ENCODE measurements at regions not wholly inside any gene's neighbourhood (a gene's known extent, or its start where the extent isn't known, plus 50 kb on each side); places are given as distances from the start of the nearest gene placed in this dataset.

DNA sequence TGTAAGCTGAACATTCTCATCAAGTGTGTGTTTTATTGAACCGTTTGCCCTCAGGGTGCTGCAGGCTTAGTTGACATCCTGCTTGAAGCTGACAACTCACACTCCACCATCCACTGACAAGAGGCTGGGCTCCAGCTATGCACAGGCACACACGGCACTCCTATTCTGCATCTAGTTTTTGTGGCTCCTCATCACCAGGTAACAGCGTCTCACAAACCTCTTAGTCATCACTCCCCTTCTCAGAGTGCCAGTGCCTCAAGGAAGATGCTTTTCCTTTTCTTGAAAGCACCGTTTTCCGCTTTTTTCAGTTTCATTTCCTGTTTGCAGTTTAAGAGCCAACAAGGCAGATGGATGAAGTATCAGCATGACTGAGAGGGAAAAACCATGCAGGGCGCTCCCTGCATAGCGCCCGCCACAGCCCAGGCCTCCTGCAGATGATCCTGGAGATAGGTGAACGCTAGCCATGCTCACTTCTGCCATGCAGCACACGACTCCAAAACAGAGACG, 491.2 kb downstream of the COG6 start:
- in situ Hi-C loops (cut with HindIII; ENCODE audit: low sequenced_read_pairs) = no loop called here
- DNase-seq (ENCODE audit: low spot score) = peak; percentile 14

GRCh38 chr13:40148101-40148500, 492.6 kb downstream of the COG6 start:
- DNase-seq (ENCODE audit: low spot score) = no peak
- in situ Hi-C loops (cut with HindIII; ENCODE audit: low sequenced_read_pairs) = no loop called here

DNA sequence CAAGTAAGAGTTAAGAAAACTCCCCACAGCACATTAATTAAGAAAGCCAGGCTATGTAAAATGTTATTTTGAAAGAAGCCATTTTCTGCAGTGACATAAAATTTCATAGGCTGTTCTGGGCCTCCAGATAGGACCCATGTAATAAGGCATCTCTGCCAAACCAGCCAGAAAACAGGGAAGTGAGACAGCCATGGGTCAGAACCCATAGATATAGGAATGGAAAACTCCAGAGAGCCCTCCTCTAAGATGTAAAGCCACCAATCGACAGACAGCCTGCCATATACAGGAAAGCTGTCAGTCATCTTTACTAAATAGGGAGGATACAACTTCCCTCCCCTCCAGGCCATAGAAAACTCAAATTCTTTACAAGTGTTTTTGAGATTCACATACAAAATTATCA, 493.3 kb downstream of the COG6 start:
- in situ Hi-C loops (cut with HindIII; ENCODE audit: low sequenced_read_pairs) = no loop called here
- no peak for DNase-seq (ENCODE audit: low spot score)

DNA sequence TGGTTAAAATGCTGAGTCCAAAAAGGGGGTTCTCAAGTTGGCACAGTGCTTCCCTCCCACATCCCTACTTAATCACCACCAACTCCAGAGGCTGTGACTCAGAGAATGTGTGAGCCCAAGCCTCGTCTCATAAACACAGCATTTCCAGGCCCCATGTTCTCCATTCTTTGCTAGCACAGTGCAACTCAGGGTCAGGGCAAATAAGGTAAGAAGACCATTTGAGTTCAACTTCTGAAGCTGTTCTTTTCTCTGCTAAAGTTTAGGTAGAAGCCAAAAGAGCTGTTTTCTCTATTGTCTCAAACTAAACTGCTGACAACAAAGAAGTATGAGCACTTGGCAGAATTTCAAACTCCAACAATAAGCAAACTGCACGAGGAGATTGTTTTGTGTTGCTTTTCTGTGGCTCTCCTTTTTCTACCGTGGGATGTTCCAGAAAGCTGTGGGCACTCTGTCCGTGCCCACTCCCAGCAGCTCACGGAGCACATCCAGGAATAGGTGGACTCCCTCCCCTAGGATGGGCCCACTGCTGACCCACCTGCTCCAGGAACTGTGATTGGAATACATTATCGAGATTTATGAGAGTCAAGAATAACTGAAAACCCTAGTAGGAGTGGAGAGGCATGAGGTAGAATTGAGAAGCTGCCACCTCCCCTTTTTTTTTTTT, 494.3 kb downstream of the COG6 start:
- in situ Hi-C loops (cut with HindIII; ENCODE audit: low sequenced_read_pairs) = no loop called here
- DNase-seq (ENCODE audit: low spot score) = no peak

GRCh38 chr13:40151673-40152072, 496.2 kb downstream of the COG6 start:
- in situ Hi-C loops (cut with HindIII; ENCODE audit: low sequenced_read_pairs) = no loop called here
- DNase-seq (ENCODE audit: low spot score) = no peak

DNA sequence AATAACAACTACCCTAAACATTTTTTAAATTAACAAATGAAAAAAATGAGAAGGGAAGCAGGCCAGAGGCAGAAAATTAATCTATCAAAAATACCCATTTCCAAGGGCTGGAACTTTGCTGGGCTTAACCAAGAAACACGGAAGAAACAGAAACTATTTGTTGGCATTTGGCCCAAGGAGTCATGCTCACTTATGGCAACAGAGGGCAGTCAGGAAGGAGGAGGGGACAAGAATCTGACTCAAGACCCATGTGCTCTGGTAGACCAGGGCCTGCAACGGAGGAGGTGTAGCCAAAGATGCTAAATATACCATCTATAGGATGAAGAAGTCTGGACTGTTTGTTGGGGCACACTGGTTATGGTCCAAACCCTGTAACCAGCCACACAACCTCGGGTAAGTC, 496.7 kb downstream of the COG6 start:
- DNase-seq (ENCODE audit: low spot score) = no peak
- in situ Hi-C loops (cut with HindIII; ENCODE audit: low sequenced_read_pairs) = no loop called here

DNA sequence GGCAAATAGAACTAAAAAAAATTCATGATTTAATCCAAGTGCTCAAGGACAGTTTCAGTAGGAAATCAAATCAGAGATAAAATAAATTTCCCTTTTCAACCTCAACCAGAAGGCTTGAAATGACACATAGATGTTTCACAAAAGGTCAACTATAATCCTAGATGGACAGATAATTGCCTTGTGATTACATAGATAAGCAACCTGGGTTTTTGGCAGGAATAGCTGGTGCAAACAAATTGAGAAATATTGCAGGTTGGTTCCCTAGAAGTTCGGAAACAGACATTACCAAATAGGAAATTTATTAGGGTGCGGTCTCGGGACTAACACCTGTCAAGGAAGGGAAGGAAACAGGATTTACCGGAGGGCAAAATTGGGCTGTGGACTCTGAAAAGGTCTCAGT, 497.5 kb downstream of the COG6 start:
- in situ Hi-C loops (cut with HindIII; ENCODE audit: low sequenced_read_pairs) = no loop called here

DNA sequence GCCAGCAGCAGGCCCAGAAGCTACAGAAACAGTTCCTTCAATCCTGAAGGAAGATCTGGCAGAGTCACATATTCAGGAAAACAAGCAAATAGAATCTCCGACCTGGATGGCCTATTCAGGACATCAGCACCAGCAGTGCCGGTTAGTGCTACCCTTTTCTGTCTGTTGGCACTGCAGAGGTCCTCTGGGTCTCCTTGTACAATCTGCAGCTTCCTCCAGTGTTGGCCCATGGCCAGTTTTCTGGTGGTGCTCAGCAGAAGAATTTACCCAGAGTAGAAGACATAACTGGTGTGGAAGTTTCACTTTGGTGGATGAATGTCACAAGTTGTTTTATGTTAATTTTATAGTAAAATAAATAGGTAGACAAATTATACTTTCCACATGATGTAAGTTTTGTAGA, 498.1 kb downstream of the COG6 start:
- peak; percentile 2 for DNase-seq (ENCODE audit: low spot score)
- in situ Hi-C loops (cut with HindIII; ENCODE audit: low sequenced_read_pairs) = no loop called here

More for the DNA sequence above, 497.5 kb downstream of the COG6 start:
- no peak for DNase-seq (ENCODE audit: low spot score)

DNA sequence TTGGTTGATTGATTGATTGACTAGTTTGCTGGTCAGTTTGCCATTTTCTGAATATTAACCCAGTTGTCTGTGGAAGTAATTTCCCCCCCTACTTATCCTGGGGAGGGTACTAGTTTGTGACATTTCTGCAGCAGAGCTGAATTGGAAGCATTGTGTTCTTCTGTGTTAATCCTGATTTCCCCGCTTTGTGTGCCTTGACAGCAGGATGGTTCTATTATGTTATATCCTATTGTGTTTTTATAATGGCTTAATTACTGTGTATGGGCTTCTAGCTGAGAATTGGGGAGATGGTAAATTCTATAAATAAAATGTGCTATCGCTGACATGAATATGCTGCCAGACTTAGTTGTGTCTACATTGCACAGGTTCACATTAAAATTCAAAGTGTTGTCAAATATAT, 499.7 kb downstream of the COG6 start:
- in situ Hi-C loops (cut with HindIII; ENCODE audit: low sequenced_read_pairs) = no loop called here
- DNase-seq (ENCODE audit: low spot score) = no peak

GRCh38 chr13:40158218-40158617, 502.8 kb downstream of the COG6 start:
- DNase-seq (ENCODE audit: low spot score) = no peak
- in situ Hi-C loops (cut with HindIII; ENCODE audit: low sequenced_read_pairs) = no loop called here

GRCh38 chr13:40158757-40159156, 503.3 kb downstream of the COG6 start:
- no peak for DNase-seq (ENCODE audit: low spot score)
- in situ Hi-C loops (cut with HindIII; ENCODE audit: low sequenced_read_pairs) = no loop called here

- in situ Hi-C loops (cut with HindIII; ENCODE audit: low sequenced_read_pairs) = no loop called here
These were observed 504.3 kb downstream of the COG6 start for GRCh38 chr13:40159736-40160135.

GRCh38 chr13:40160618-40161350, 505.3 kb downstream of the COG6 start:
- DNase-seq (ENCODE audit: low spot score) = no peak
- in situ Hi-C loops (cut with HindIII; ENCODE audit: low sequenced_read_pairs) = no loop called here

More at GRCh38 chr13:40159736-40160135, 504.3 kb downstream of the COG6 start:
- no peak for DNase-seq (ENCODE audit: low spot score)

DNA sequence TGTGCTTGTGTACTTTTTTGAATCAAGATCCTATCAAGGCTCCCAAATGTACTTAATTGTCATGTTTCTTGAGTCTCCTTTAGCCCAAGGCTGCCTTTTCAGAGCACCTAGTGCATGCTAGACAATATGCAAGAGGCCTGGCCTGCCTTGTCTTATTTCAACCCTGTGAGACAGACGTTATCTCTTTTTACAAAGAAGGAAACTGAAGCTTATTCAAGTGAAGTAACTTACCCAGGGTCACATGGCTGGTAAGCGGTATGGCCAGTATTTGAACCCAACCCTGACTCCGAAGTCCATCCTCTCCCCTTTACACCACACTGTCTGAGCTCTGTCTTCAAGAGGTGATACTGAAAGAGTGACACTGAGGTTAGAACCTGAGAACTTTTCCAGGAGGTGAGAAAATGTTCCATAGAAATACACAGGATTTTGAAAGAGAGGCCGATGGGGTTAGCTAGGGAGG, 505.1 kb downstream of the FOXO1 start:
- no peak for DNase-seq (ENCODE audit: low spot score)
- in situ Hi-C loops (cut with HindIII; ENCODE audit: low sequenced_read_pairs) = no loop called here

- in situ Hi-C loops (cut with HindIII; ENCODE audit: low sequenced_read_pairs) = no loop called here
- DNase-seq (ENCODE audit: low spot score) = no peak
These were observed 504.5 kb downstream of the FOXO1 start for GRCh38 chr13:40161931-40162330.

GRCh38 chr13:40163066-40164000, 503.1 kb downstream of the FOXO1 start:
- DNase-seq (ENCODE audit: low spot score) = peak; percentile 18
- in situ Hi-C loops (cut with HindIII; ENCODE audit: low sequenced_read_pairs) = no loop called here

- in situ Hi-C loops (cut with HindIII; ENCODE audit: low sequenced_read_pairs) = no loop called here
- no peak for DNase-seq (ENCODE audit: low spot score)
These were observed 502.3 kb downstream of the FOXO1 start for GRCh38 chr13:40164133-40164532.

- in situ Hi-C loops (cut with HindIII; ENCODE audit: low sequenced_read_pairs) = no loop called here
These were observed 501.0 kb downstream of the FOXO1 start for GRCh38 chr13:40165316-40165932.

DNA sequence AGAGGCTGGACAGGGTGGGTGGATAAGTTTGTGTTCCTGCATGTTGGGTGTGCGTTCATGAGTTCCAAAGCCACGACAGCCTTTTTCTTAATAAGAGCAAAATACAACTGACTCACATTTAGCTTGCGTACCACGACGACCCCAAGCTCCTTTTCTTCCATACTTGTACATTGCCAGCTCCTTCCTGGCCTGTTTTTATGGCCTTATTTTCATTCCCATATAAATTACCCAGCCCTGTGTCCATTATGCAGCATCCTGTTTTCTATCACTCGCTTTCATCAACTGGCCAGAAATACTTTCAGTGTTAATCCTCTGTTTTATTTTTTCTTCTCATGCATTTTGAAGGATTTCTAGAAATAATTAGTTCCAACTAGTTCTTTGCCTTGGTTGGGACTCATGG, 499.1 kb downstream of the FOXO1 start:
- in situ Hi-C loops (cut with HindIII; ENCODE audit: low sequenced_read_pairs) = no loop called here

More at GRCh38 chr13:40165316-40165932, 501.0 kb downstream of the FOXO1 start:
- DNase-seq (ENCODE audit: low spot score) = no peak

More for the DNA sequence above, 499.1 kb downstream of the FOXO1 start:
- no peak for DNase-seq (ENCODE audit: low spot score)
